ENCODE measurements at regions not wholly inside any gene's neighbourhood (a gene's known extent, or its start where the extent isn't known, plus 50 kb on each side); places are given as distances from the start of the nearest gene placed in this dataset.

GRCh38 chr6:88244721-88245120 lies 78.6 kb upstream of the CNR1 start:
- no peak for DNase-seq (ENCODE audit: low spot score in 2 of 2)
- Mint-ChIP-seq H3K4me1 (no peaks in the 10 kb centered on the region), H3K9me3 (peaks cover 2% of the 10 kb centered on the region), H3K27ac (no peak overlapping the region), H3K36me3 (no peaks in the 10 kb centered on the region), H3K4me3 (no peak overlapping the region)
- no peak for ATAC-seq

- H3K36me3 Mint-ChIP-seq, result no peaks in the 10 kb centered on the region
- ATAC-seq (no peak), DNase-seq (ENCODE audit: low spot score in 2 of 2) (no peak)
- H3K9me3 Mint-ChIP-seq, result peaks cover 2% of the 10 kb centered on the region
- no peak overlapping the region for H3K4me3 Mint-ChIP-seq
- no peak overlapping the region for H3K27ac Mint-ChIP-seq
- H3K4me1 Mint-ChIP-seq, result no peaks in the 10 kb centered on the region
These were observed 72.8 kb upstream of the CNR1 start for GRCh38 chr6:88238901-88239300.

GRCh38 chr6:88238065-88238464 lies 71.9 kb upstream of the CNR1 start:
- ATAC-seq (peak; percentile 55), DNase-seq (ENCODE audit: low spot score in 2 of 2) (no peak)
- no peak overlapping the region for H3K4me3 Mint-ChIP-seq
- H3K36me3 Mint-ChIP-seq, result no peaks in the 10 kb centered on the region
- H3K4me1 Mint-ChIP-seq, result no peaks in the 10 kb centered on the region
- peaks cover 3% of the 10 kb centered on the region for H3K9me3 Mint-ChIP-seq
- H3K27ac Mint-ChIP-seq, result no peak overlapping the region

GRCh38 chr6:88236612-88237360 lies 70.6 kb upstream of the CNR1 start:
- DNase-seq (ENCODE audit: low spot score in 2 of 2) (no peak), ATAC-seq (no peak)
- H3K27ac Mint-ChIP-seq, result no peak overlapping the region
- no peaks in the 10 kb centered on the region for H3K4me1 Mint-ChIP-seq
- H3K4me3 Mint-ChIP-seq, result no peak overlapping the region
- peaks cover 7% of the 10 kb centered on the region for H3K9me3 Mint-ChIP-seq
- no peaks in the 10 kb centered on the region for H3K36me3 Mint-ChIP-seq

DNA sequence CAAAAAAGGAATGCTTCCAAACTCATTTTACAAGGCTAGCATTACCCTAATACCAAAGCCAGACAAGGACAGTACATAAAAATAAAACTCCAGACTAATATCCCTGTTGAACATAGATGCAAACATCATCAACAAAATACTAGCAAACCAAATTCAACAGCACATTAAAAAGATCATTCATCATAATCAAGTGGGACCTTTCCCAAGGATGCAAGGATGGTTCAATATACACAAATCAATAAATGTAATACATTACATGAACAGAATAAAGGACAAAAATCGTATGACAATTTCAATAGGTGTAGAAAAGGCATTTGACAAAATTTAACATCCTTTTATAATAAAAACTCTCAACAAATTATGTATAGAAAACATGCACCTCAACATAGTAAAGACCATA lies 66.6 kb upstream of the CNR1 start:
- Mint-ChIP-seq H3K27ac (no peak overlapping the region), H3K4me1 (no peaks in the 10 kb centered on the region), H3K4me3 (no peak overlapping the region), H3K36me3 (no peaks in the 10 kb centered on the region), H3K9me3 (peaks cover 17% of the 10 kb centered on the region)
- ATAC-seq (no peak), DNase-seq (ENCODE audit: low spot score in 2 of 2) (no peak)

- H3K4me1 Mint-ChIP-seq, result no peaks in the 10 kb centered on the region
- peaks cover 2% of the 10 kb centered on the region for H3K9me3 Mint-ChIP-seq
- H3K27ac Mint-ChIP-seq, result no peak overlapping the region
- H3K4me3 Mint-ChIP-seq, result no peak overlapping the region
- DNase-seq (ENCODE audit: low spot score in 2 of 2), result no peak
- H3K36me3 Mint-ChIP-seq, result no peaks in the 10 kb centered on the region
- ATAC-seq, result no peak
These were observed 57.2 kb upstream of the CNR1 start for GRCh38 chr6:88223298-88223697.

DNA sequence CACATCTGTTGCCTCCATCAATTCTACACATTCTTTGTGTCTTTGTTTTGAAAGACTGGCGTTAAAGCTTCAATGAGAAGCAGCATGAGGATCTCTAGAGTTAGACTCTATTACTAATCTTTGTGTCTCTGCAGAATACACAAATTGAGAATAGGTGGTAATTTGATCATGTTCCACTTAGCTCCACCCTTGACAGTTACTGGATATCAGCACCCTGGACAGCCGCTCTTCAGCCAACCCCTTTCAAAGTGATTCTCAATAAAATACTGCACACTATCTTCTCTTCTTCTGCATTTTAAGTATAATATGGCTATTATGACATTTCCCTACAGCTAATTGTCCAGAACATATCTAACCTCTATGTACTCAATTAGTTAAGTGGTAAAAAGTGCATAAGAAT lies 54.3 kb upstream of the CNR1 start:
- ATAC-seq, result no peak

DNA sequence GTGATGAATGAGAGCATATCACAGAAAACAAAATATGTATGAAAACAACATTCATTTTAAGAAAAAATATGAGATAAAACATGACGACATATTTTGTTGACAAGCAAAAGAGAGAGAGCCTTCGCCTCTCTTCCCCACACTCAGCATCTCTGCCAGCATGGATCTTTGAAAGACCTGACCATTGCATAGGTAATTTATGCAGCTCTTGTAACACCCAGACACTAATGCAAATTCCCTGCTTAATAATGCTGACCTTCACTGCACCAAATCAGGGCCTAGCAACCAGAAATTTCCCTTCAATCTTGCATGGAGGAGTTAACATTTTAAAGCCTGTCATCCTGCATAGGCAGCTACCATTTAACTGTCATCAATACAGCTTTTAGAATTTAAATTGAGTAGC lies 50.0 kb upstream of the CNR1 start:
- DNase-seq (ENCODE audit: low spot score in 2 of 2) (no peak), ATAC-seq (no peak)
- H3K27ac Mint-ChIP-seq, result no peak overlapping the region
- H3K4me3 Mint-ChIP-seq, result no peak overlapping the region
- no peaks in the 10 kb centered on the region for H3K4me1 Mint-ChIP-seq
- no peaks in the 10 kb centered on the region for H3K9me3 Mint-ChIP-seq
- no peaks in the 10 kb centered on the region for H3K36me3 Mint-ChIP-seq

More for the DNA sequence above, 54.3 kb upstream of the CNR1 start:
- no peaks in the 10 kb centered on the region for H3K9me3 Mint-ChIP-seq
- H3K4me1 Mint-ChIP-seq, result no peaks in the 10 kb centered on the region
- no peak overlapping the region for H3K27ac Mint-ChIP-seq
- no peak for DNase-seq (ENCODE audit: low spot score in 2 of 2)
- H3K4me3 Mint-ChIP-seq, result no peak overlapping the region
- H3K36me3 Mint-ChIP-seq, result no peaks in the 10 kb centered on the region
